Right forelimb (tissue), 1 donor: ENCODE measurements at regions not wholly inside any gene's neighbourhood (a gene's known extent, or its start where the extent isn't known, plus 50 kb on each side); places are given as distances from the start of the nearest gene placed in this dataset.
"Not testable (repeated sequence)": the region's sequence is repeated elsewhere in the genome, so short reads cannot be mapped to it uniquely, and the experiment has no call there.

Experiments
- DNase-seq: peaks from one replicate; pipeline ENCODE4 v3.0.0-alpha.2; 2018

DNA sequence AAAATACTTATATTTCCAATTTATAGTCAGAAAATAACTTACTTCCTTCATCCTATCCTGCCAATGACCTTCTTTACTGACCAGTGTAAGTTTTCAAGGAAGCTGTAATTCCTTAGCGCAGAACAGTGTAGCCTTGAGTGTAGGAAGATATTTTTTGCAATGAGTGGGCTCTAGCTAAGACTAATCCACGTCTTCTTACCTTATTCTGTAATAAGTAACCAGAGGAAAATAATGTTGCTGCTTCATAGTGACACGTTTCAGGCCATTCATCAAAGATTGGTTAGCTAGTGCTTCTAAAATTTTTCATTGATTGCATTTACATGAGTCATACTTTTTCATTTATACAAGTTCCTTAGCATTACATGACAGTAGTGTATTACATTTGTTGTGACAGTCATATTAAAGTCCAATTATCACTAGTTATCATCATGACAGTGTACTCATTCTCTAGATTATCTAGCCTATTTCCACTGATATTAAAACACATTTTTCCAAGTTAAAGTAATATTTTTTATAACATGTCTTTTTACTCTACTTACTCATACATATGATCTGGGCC, 403.8 kb upstream of the EPHA3 start:
- DNase-seq = no peak

GRCh38 chr3:88704338-88704737, 403.1 kb upstream of the EPHA3 start:
- DNase-seq = no peak

- no peak for DNase-seq
Observed at GRCh38 chr3:88707837-88708236, 399.6 kb upstream of the EPHA3 start.

DNA sequence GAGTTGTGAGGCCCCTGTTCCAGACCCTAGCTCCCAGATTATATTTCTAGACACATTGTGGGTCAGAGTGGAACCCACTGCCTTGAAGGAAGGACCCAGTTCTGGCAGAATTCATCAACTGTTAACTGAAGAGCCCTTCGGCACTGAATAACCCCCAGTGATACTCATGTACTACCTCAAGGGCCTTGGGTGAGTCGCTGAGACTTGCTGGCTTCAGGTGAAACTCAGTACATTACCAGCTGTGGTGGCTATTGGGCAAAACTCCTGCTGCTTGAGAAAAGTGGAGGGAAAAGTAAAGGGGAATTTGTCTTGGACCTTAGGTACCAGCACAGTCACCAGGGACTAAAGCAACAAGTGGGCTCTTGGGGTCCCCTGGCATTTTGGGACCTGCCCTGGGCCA, 394.9 kb upstream of the EPHA3 start:
- no peak for DNase-seq

DNA sequence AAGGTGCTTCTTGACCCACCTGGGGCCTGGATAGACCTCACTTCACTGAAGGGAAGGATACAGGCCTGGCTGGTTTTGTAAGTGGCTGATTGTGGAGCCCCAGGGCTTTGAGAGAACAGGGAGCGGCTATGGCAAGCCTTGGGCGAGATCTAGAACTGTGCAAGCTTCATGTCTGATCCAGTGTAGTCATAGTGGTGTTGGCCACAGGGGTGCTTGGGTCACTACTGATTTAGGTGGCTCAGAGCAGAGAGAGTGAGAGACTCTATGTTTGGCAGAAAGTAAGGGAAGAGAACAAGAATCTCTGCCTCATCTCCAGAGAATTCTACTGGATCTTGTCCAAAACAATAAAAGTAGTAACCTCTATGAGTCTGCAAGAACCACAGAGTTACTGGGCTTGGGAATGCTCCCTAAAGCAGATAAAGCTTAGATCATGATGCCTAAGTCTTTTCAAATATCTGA, 394.2 kb upstream of the EPHA3 start:
- no peak for DNase-seq

- no peak for DNase-seq
Observed at GRCh38 chr3:88725440-88726165, 381.8 kb upstream of the EPHA3 start.

DNA sequence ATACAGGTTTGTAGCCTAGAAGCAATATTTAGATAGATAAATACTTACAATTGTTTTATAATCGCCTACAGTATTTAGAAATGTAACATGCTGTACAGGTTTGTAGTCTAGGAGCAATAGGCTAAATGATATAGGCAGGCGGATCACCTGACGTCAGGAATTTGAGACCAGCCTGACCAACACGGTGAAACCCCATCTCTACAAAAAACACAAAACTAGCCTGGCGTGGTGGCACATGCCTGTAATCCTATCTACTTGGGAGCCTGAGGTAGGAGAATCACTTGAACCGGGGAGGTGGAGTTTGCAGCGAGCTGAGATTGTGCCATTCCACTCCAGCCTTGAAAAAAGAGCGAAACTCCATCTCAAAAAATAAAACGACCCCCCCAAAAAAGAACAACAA, 375.2 kb upstream of the EPHA3 start:
- no peak for DNase-seq

DNA sequence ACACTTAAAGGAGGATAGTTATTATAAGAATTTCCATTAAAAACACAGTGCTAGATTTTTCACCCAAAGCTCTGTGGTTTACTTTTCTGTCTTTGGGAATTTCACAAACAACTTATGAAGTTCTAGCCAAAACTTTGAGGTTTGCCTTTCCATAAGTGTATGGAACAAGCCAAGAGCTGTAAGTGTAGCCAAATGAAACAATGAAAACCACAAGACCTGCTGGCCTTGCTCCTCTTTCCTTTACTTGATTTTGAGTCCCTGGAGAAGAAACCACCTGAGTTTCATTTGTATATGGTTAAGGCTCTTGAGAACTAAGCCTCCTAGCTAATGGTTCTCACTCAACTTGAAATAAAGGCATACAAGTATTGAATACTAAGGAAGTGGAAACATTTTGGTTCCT, 365.3 kb upstream of the EPHA3 start:
- DNase-seq = no peak

- no peak for DNase-seq
Observed at GRCh38 chr3:88742674-88743507, 364.5 kb upstream of the EPHA3 start.

DNA sequence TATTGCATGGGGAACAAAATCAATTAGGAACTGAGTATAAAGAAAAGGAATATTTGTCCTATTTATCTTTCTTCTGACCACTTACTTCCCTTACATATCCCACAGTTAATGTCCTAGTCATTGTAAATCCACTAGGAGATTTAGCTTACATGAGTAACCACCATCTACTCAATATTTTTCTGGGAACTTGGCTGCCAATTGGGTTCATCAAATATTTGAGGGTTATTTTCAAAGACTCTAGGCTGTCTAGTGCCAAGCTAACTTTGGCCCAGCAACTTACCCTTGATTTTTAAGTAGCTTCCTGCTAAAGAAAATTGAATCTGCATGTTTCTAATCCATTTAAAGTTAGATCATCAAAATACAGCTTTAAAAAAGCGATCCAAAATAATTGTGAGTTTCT, 362.5 kb upstream of the EPHA3 start:
- DNase-seq = no peak

- DNase-seq = not testable (repeated sequence)
Observed at GRCh38 chr3:88747145-88747544, 360.3 kb upstream of the EPHA3 start.

DNA sequence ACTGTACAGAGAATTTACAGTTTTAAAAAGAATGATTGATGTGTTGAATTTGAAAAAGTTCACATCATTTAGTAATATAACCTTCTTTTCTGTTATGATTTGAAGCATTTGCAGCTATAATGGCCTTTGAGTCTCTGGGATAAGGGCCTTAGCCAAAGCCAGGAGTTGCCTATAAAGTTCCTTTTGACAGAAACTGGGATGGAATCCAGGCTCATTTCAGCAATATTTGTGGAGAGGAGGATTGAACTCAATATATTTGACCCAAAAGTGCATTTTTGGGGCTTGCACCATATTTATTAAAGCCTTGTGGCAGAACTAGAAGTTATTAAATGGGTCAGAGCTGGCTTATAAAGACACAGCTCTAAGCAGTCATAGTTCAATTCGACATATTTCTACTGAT, 348.7 kb upstream of the EPHA3 start:
- no peak for DNase-seq

GRCh38 chr3:88767746-88768145, 339.7 kb upstream of the EPHA3 start:
- no peak for DNase-seq

GRCh38 chr3:88773766-88774165, 333.7 kb upstream of the EPHA3 start:
- no peak for DNase-seq

DNA sequence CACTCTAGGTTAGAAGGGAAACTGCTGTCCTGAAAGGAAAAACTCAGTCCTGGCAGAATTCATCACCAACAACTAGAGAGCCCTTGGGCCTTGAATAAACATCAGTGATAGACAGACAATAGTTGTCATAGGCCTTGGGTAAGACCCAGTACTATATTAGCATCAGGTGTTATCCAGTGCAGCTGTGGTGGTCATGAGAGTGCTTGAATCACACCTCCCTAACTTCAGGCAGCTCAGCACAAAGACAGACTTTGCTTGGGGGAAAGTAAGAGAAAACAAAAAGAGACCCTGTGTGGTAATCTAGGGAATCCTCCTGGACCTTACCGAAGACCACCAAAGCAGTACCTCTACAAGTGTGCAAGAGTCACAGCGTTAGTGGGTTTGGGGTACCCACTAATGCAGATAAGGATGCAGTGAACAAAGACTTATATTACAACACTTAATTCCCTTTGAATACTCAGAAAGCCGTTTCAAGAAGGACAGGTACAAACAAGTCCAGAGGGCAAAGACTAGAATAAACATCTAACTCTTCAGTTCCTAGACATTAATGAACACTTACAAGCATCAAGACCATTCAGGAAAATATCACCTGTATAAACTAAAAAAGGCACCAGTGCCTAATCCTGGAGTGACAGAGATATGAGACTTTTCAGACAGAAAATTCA, 332.3 kb upstream of the EPHA3 start:
- no peak for DNase-seq

GRCh38 chr3:88779482-88779881, 327.9 kb upstream of the EPHA3 start:
- DNase-seq = no peak

GRCh38 chr3:88784925-88785324, 322.5 kb upstream of the EPHA3 start:
- no peak for DNase-seq

DNA sequence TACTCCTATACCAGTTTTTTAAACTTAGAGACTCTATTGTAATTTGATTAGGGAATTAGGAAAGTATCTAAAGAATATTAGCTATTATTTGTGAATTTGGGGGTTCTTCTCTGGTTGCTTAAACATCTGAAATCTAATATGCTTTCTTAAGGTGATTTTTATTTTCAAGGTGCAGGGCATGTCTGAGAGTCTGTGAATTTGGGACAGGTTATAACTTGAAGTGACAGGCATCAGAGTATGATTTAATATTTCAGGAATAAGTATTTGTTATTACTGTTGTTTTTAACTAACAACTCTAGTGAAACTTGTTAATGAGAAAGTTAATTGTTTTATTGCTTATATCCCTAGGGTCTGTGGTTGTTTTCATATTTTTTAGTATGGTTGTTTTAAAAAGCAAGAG, 321.6 kb upstream of the EPHA3 start:
- no peak for DNase-seq

GRCh38 chr3:88795503-88795902, 311.9 kb upstream of the EPHA3 start:
- no peak for DNase-seq

DNA sequence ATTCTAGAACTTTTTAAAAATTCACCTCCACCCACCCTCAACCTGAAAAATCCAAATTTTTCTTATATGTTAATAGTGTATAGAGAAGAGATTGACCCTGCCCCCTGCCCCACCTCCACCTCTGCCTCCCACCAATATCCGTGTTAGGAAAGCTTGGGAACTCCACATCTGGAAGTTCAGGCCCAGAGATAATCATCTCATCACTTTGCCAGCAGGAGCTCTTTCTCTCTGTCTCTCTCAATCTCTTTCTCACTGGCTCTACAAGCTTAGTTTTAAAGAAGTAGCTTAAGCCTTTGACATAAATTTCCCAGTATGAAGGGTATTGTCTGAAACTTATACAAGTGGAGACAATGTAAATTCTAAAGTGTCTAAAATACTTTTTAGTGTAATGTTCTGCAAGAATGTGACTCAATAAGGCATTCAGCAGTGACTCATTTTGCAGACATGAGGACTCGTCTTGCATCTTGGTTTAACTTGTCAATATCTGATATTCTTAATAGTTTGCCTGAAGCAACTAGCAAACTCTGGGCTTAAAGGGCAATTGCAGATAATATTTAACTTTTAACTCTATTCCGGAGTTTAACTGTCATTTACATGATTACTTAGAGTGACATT, 299.8 kb upstream of the EPHA3 start:
- no peak for DNase-seq

DNA sequence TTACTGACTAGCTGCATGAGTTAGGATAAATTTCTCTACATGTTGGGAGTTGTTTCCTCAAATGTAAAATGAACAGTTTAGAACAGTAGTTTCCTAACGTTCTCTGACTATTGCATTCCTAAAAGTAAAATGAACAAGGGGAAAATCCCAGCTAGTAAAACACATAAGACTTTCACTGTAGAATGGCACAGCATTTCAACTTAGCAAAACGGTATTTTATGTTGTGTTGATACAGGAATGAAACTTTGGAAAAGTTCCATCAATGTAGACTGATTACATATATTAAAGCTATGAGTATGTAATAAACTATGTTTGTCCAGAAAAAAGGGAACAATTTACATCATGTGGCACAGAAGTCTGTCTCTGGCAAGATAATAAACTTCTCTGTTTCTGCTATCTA, 297.4 kb upstream of the EPHA3 start:
- DNase-seq = no peak

- no peak for DNase-seq
Observed at GRCh38 chr3:88810455-88810854, 297.0 kb upstream of the EPHA3 start.

- no peak for DNase-seq
Observed at GRCh38 chr3:88811096-88811495, 296.3 kb upstream of the EPHA3 start.
